ENCODE measurements at regions not wholly inside any gene's neighbourhood (a gene's known extent, or its start where the extent isn't known, plus 50 kb on each side); places are given as distances from the start of the nearest gene placed in this dataset.

DNA sequence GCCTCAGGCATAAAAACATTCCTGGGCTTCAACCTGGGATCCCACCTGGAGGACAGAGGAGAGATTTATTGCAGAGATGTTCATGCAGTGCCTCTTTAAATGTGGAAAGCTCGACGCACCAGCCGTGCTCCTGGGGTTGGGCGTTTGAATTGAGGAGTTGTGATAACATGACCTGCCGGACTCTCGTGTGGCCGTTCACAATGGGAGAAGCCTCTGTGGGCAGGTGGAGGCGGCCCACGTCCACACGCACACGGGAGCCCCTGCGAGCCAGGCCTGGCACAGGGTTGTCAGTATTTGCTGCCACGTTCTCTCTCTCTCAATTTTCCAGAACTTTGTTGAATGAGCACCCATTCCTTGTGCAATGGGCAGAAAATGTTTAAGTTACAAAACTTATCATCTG lies 58.3 kb upstream of the PPARA start:
- DNase-seq, result no peak

DNA sequence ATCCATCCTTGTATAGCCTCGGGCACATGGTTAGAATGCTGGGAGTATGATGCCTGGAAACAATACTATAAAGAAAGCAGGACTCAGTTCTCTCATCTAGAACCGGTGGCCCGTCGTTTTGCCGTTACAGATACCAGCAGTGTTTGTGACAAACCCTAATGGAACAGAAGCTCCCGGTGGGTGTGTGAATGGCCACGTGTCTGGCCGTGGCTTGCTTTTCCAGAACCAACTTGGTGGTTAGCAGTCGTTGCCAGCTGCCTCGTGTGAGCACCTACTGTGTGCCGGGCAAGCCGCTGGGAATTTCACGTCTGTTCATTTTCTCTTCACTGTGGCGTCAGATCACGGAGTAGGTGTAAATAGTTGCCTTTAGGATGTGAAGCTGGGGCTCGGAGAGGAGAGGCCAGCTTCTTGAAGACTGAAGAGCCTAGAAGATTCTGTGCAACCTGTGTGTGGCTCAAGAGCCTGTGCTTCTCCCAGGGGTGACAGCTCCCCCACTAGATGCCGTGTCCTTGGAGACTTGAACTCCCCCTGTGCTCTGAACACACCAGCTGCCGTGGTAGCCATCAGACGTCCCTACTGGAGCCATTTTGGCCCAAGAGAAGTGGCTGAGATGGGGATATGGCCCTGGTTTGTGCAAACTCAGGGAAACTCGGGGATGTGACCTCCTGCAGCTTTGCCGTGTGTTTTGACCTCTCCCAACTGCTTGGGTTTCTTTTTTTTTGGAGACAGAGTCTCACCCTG lies 57.5 kb upstream of the PPARA start:
- DNase-seq, result no peak

DNA sequence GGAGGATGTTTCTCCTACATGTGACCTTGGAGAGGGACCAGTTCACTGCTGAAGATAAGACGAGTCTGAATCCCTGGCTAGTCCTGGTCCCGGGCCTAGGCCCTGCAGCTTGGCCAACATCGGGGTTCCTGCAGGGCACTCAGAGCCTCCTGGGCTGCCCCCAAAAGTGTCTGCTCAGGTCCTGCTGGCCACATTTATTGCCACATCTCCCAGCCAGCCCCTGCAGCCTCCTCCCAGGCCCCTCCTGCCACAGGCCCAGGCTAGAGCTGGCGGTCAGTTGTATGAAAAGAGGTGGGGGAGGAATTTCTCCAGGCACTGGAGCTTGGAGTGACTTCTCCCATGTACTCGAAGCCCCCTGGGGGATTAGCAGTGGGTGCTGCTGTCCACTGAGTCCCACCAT lies 56.5 kb upstream of the PPARA start:
- DNase-seq, result no peak

DNA sequence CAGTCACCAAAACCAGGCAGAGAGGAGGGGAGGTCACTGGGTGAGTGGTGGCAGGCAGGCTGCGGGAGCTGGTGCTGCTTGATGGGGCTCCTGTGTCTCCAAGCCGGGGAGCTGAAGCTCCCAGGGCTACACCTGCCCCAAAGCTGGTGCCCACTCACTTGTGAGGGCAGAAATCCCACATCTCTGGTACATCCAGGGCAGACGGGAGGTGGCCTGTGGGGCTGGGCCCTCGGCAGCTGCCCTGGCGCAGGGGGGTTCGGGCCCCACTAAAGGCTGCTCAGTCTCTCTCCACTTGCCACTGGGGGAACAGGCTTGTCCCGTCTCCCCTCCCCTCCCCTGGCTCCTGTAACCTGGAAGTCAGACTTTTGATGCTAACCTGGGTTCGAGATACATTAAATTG lies 55.6 kb upstream of the PPARA start:
- no peak for DNase-seq

DNA sequence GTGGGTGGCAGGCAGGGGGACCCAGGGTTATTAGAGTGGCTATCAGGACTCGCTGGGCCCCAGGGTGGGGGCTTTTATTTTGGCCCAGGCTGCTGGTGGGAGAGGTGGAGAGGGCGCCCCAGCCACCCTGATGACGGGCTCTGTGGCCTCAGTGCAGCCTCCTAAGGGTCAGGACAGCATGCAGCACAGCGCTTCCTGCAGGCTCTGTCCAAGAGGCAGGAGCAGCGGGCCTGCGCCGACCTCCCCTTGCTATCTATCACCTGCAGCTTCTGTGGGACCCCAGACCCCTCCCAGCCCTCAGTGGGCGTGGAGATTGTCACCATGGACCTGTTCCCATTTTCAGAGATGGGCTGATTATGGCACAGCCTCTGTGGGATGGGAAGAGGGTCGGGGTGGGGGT lies 54.3 kb upstream of the PPARA start:
- DNase-seq, result no peak

DNA sequence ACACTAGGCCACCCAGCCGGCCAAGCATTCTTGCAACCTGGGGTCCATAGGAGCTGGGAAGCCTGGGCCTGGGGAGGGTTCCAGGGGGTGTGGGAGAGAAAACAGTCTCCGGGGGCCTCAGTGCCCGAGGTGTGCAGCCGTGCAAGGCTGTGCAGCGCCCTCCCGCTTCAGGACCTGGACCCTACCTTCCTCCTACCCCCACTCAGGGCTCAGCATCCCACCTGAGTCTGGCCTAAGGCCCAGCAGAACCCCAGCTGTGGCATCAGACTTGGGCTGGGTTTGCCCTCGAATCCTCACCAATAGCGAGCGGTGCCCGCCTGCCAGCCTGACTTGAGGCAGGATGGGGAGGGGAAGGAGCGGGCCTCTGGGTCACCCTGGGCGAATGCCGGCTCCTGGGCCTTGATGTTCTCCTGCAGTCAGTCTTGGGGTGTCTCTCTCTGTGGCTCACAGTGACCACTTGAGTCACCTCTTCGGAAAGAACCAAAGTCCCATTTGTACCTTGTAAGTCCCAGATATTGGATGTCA lies 53.6 kb upstream of the PPARA start:
- no peak for DNase-seq

DNA sequence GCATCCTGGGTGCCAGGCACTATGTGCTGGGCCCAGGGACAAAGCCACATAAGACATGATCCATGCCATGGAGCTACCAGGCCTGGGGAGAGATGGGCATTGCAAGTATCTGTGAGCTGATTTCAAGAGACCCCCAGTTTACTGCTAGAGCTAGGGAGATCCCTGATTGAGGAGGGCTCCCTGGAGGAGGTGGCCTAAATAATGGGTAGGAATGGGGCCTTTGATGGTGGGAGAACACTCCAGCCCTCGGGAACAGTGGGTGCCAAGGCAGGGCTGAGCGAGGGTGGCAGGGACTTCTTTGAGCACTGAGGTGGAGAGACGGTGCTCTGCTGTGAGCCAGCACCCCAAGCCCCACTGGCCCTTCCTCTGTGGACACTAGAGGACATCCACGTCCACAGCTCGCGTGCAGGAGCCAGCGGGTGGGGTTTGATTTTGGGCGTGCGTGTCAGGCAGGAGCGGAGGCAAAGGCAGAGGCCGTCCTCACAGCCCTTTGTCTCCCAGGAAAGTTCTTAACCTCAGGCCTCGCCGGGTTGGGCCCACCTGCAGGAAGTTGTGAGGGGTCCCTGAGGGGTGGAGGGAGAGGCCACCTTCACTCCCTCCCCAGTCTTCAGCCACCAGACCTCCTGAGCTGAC lies 52.9 kb upstream of the PPARA start:
- DNase-seq, result no peak

DNA sequence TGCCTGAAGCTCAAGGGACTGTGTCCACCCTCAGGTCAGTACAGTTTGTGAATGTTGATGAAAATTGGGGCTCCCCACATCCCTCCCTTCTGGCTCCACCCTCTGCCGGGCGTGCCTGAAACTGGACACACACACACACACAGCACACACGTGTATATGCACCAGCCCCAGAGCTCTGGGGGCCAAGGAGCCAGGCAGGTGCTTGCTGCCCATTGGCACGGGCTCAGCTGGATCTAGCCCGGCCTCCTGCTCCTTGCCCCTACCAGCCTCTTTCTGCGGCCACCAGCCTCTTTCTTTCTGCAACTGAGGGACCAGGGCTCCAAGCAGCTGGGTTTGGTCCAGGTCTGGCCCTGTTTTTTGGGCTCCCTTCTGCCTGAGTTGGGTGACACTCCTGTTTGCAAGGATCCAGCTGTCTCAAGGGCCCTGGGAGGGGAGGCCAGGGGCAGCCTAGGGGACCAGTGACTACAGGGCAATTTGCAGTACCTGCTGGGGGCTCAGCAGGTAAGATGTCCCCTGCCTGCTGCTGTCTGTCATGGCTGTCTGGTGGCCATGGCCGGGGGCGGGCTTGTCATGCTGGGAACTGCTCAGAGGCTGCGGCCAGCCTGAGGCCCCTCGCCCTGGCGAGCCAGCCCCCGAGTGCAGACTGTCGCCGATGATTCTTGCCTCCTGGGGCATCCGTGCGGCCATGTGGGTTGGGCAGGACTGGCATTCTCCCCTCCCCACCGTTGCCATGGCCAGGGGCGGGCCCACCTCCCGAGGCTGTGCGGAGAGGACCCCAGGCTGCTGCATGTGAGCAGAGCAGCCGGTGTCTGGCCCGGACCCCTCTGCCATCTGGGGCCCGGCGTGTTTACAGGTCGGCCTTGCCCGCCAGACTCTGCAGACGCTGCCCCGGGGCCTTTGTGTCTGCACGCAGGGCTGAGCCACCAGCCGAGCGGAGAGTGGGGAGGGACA lies 51.5 kb upstream of the PPARA start:
- no peak for DNase-seq

DNA sequence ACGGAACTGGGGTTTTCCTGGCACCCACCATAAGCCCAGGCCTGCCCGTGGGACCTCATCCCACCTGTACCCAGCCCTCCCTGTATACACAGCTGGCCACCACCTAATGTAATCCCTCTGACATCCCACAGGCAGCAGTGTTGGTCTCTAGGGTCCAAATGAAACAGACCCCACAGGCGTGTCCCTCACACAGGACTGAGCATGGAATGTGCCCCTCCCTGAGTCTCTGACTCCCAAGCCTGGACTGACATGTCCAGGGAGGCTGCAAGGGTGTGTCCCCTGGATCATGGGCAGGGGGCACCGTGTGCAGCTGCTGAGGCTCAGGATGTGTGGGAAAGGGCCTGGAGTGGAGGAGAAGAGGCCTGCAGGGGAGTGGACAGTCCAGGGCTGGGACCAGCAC lies 50.6 kb upstream of the PPARA start:
- no peak for DNase-seq

DNA sequence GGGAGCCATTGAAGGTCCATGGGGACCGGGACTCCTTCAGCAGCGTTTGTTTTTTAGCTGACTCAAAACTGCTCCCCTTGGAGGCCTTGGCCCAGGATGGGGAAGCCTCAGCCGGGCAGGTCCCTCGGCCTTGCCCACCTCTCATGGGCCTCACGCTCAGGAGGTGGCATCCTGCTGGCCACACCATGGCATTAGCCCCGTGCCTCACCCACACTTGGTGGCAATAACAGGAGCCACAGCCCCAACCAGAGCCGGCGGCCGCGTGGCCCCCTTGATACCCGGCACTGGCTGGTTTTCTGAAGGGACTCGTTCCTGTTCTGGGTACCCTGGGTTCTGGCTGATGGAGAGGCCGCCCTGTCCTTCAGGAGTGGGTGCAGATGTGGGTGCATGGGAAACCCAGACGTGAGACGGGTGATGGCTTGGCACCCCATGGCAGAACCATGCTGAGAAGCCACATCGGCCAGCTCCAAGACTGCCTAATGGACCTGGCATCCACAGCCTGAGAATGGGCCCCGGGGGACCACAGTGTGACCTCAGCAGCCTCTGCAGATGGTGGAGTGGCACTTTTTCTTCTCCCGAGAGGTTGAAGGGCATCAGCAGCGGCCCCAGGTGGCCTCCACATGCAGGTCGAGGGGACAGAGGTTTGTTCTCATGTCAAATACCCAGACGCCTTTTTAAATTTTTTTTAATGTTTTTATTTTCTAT lies 49.8 kb upstream of the PPARA start:
- DNase-seq, result no peak
